ENCODE measurements at regions not wholly inside any gene's neighbourhood (a gene's known extent, or its start where the extent isn't known, plus 50 kb on each side); places are given as distances from the start of the nearest gene placed in this dataset.

DNA sequence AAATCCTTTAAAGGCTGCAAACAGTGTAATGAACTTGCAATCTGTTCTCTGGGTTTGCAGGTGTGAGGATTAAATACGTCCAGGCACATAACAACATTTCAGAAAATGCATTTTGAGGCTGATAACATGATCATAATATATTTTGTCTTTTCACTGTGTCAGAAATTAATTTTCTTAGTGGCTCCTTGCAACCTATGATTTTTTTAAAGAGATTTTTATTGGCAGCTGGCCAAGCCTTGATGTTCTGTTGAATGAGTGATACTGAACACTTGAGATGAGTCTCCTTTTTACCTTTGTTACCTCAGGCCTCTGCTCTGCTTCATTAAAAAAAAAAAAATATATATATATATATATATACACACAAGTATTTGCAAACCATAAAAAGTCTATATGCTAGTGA, 68.2 kb upstream of the TENM3 start:
- DNase-seq, result no peak

- no peak for DNase-seq
Measured at GRCh38 chr4:182175788-182176519, 67.2 kb upstream of the TENM3 start.

DNA sequence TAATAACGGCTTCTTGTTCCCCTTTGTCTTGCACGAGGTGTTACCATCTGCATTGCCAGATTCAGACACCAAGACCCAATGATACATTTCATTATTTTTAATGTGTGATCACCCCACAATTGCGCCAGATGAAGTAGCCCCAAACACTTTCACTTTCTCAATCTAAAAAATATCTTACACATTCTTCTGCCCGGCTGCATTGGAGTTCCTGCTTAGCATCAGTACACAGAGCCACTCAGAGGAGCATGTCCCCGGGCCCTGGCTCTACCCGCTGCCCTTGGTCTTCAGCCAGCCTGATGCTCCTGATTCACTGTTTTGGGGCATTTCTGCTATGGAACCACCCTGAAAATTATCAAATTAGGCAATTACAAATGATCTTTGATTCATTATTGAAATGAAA, 66.0 kb upstream of the TENM3 start:
- DNase-seq, result no peak

DNA sequence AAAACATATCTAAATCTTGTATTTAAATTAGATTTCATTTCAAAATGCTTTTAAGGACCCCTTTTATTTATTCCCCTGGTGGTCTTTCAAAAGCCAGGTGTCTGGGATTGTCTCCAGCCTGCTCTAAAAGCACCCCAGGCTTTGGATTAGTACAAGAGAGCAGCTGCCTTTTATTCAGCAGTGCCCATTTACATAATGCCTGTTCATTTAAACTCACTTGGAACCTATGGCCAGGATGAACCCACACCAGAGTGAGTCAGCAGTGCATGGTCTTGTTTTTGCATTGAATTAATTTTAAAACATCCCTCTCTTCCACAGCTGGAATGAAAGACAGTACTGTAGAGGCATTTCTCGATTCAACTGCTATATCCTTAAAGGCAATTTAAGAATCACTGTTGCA, 64.1 kb upstream of the TENM3 start:
- DNase-seq, result no peak

- no peak for DNase-seq
Measured at GRCh38 chr4:182179751-182180150, 63.5 kb upstream of the TENM3 start.

GRCh38 chr4:182185491-182185890, 57.7 kb upstream of the TENM3 start:
- DNase-seq, result no peak

DNA sequence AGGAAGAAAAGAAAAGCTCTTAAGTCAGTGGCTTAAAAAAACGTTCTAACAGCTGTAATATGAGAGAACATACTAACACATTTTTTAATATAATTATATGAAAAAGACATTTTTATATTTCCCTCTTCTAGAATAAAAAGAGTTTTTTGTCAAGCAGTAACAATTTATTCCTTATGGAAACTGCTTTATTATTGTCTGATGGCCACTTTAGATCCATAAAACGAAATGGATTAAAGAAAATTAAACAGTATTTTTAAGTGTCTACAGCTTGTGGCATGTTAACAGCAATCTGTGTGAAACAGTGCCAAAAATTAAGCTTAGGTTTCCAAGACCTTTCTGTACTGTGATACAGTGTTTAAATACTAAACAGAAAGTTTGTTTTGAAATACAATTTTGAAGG, 55.5 kb upstream of the TENM3 start:
- no peak for DNase-seq

DNA sequence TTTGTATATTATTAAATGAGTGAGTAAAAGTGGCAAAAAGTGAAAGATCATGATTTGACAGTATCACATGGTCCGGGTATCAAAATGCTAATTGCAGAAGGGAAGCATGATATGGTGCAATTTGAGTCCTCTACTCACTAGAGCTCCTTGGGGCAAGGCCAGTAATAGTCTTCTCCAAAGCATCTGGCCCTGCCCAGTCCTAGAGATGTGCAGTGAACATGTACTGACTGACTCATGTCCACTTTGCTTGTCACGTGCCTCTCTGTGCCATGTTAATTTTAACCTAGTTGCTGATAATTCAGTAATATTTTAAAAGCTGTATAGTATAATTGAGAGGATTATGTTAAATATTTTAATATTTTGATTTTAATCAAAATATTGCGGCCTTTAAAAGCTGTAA, 54.6 kb upstream of the TENM3 start:
- DNase-seq, result no peak

DNA sequence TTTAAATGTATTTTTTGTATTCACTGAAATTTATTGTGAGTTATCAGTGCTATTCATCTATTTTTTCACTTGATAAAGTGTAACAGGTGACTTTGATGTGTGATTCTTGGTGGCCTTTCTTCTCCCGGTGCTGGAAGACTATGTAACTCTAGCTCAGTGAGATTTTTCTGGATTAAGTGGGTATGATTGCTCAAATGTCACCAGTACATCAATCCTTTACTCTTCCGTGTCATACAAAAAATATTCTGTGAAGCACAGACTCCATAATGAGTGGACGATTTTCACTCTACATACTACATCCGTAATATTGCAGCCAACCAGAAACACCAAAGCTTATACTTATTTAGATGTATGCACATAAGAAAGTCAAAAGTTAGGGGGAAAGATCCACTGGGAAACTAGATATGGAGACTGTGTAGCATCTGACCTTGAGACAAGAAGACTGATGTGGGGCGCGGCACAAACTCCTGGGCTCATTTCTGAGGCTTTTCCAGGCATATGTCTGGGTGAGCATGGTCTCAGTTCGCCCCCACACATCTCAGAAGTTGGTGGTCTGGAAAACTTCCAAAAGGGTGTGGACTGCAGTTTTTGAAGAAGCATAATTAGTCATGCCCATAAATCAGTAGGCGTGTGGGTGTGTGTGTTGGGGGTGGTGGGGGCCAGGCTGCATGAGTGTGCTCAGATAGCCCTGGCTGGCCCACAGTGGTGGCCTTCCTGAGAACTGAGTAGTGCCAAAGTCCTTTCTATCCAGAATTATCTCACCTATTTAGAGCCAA, 53.9 kb upstream of the TENM3 start:
- no peak for DNase-seq

DNA sequence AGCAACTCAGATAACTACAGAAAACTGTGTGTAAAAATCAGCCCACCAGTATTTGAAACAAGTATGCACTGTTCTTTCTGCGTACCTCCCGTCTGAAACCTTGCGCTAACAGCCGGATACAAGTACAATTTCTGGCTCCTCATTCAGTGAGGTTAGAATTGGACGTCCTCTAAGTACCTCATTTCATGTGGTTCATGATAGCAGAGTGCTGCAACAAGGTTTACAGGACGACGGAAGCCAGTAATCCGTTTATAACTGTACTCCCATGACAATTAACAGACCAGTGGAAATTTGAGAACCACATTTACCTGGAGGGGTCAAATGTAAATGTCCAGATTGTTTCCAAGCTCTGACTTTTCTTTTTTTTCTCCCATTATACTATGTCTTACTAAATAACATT, 52.9 kb upstream of the TENM3 start:
- DNase-seq, result no peak

DNA sequence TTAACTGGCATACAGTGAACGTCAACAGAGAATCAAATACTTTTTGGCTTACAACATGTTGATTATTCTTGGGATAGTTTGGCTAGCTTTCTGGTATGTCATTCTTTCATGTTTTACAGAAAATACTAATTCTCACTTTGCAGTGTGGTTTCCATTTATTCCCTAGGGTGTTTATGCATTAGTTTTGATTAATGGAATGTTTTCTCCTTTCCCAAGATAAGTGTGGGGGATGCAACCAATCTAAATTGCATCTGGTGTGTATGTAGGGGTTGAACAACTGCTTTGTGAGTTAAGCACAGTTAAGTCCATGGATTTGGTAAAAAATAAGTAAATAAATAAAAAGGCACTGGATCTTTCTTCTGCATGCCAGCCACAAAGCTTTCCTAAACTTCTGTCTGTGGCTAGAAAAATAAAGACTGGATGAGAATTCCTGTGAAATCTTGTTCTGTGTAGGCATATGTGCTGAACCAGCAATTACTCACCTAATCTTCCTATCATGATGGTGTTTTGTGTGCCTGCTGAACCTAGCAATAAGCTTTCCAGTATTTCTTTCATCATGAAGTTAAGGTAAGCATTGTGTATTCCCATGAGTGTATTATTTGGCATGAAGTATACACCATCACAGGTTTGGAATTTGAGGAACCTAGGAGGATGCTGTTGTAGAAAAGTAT, 50.6 kb upstream of the TENM3 start:
- DNase-seq, result no peak

DNA sequence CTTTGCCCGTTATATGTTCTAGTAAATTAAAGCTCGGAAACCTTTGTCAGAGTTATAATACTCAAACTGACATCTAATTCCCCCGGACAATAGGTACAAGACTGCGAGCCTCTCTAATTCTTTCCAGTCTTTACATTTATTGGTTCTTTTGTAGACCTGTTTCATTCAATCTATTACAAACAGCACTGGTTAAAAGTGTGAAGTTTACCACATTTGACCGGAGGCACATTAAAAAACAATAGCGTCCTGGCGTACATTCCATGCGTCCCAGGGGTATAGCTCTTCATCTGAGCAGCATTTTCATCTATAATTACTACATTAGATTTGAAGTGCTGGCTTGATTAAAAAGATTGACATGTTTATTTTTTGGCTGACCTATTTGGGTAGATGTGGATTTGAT, 49.9 kb upstream of the TENM3 start:
- no peak for DNase-seq
